HG02571 (cell line): ENCODE measurements at regions not wholly inside any gene's neighbourhood (a gene's known extent, or its start where the extent isn't known, plus 50 kb on each side); places are given as distances from the start of the nearest gene placed in this dataset.

Experiments
- ATAC-seq: cut with Tn5 transposase; IDR thresholded peaks from one replicate; pipeline ENCODE4 v1.9.1; 2021; ENCODE audit warnings: mild to moderate bottlenecking, moderate library complexity; ENCODE audit not compliant: unreplicated experiment

GRCh38 chr6:166733900-166734299 is 106.8 kb upstream of the RPS6KA2 start:
- no peak for ATAC-seq

- no peak for ATAC-seq
These were observed 102.6 kb upstream of the RPS6KA2 start for GRCh38 chr6:166729658-166730057.

- no peak for ATAC-seq
These were observed 102.0 kb upstream of the RPS6KA2 start for GRCh38 chr6:166728884-166729530.

GRCh38 chr6:166726201-166726600 is 99.2 kb upstream of the RPS6KA2 start:
- no peak for ATAC-seq

- ATAC-seq: no peak
These were observed 98.5 kb upstream of the RPS6KA2 start for GRCh38 chr6:166725571-166725970.

- ATAC-seq: no peak
These were observed 97.5 kb upstream of the RPS6KA2 start for GRCh38 chr6:166724576-166724975.

- no peak for ATAC-seq
These were observed 95.7 kb upstream of the RPS6KA2 start for GRCh38 chr6:166722785-166723184.

GRCh38 chr6:166721576-166721975 is 94.5 kb upstream of the RPS6KA2 start:
- ATAC-seq: no peak

GRCh38 chr6:166720856-166721255 is 93.8 kb upstream of the RPS6KA2 start:
- no peak for ATAC-seq

- no peak for ATAC-seq
These were observed 92.0 kb upstream of the RPS6KA2 start for GRCh38 chr6:166719019-166719418.

GRCh38 chr6:166718516-166718915 is 91.5 kb upstream of the RPS6KA2 start:
- ATAC-seq: no peak

GRCh38 chr6:166716910-166717617 is 90.0 kb upstream of the RPS6KA2 start:
- no peak for ATAC-seq

GRCh38 chr6:166715992-166716391 is 88.9 kb upstream of the RPS6KA2 start:
- no peak for ATAC-seq

- ATAC-seq: no peak
These were observed 88.0 kb upstream of the RPS6KA2 start for GRCh38 chr6:166715065-166715464.

- no peak for ATAC-seq
These were observed 87.5 kb upstream of the RPS6KA2 start for GRCh38 chr6:166714581-166714980.

GRCh38 chr6:166714187-166714510 is 87.1 kb upstream of the RPS6KA2 start:
- ATAC-seq: no peak

GRCh38 chr6:166713434-166714186 is 86.6 kb upstream of the RPS6KA2 start:
- no peak for ATAC-seq

GRCh38 chr6:166712286-166713228 is 85.5 kb upstream of the RPS6KA2 start:
- ATAC-seq: no peak

- ATAC-seq: no peak
These were observed 83.0 kb upstream of the RPS6KA2 start for GRCh38 chr6:166710084-166710483.

GRCh38 chr6:166708460-166708859 is 81.4 kb upstream of the RPS6KA2 start:
- no peak for ATAC-seq

GRCh38 chr6:166707045-166707444 is 80.0 kb upstream of the RPS6KA2 start:
- no peak for ATAC-seq
